Gastroesophageal sphincter (tissue), 3 donors: ENCODE measurements at regions not wholly inside any gene's neighbourhood (a gene's known extent, or its start where the extent isn't known, plus 50 kb on each side); places are given as distances from the start of the nearest gene placed in this dataset.

Experiments used
- EP300 ChIP-seq: sonication (generic); formaldehyde crosslinking; IDR thresholded peaks from one replicate; pipeline ENCODE4 v1.6.1; 2017; ENCODE audit warnings: antibody characterized with exemption, mild to moderate bottlenecking
- POLR2A ChIP-seq, 2 donors: fragments of 450-650 bp; IDR thresholded peaks; one replicate each; pipeline ENCODE4 v1.6.1; 2017; ENCODE audit warnings: antibody characterized with exemption in 2 of 2, mild to moderate bottlenecking in 2 of 2, moderate library complexity in 1 of 2
- TF ChIP-seq, protein P1 (sequence below), 4 experiments: fragments of 200-600 bp in 2 of 4; fragments of 450-650 bp in 2 of 4; sonication (generic) in 1 of 4; IDR thresholded peaks; one replicate each; pipeline ENCODE4 v1.5.1; 2017 to 2019; ENCODE audit warnings: antibody characterized with exemption in 4 of 4, mild to moderate bottlenecking in 2 of 4, moderate library complexity in 2 of 4

DNA sequence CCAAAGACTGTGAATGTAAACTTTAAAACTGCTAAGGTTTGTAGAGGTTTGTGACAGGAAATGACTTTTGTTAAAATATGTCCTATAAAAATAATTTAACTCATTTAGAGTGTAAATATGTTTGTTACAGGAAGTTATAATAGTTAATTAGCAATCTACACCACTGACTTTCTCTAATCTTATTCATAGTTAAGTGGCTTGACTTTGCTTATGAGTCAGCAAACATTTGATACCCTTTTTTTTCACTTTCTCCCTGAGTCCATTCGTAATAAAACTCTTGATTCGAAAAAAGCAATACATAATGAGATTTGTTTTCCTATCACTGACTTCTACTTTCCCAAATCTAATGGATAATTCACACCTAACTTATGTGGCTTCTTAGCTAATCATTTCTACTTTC is 317.7 kb upstream of the SEMA3C start:
- TF ChIP-seq POLR2A (IDR thresholded peaks at IDR 0.05): no peak
- TF ChIP-seq EP300: no peak
- TF ChIP-seq, protein P1, sequence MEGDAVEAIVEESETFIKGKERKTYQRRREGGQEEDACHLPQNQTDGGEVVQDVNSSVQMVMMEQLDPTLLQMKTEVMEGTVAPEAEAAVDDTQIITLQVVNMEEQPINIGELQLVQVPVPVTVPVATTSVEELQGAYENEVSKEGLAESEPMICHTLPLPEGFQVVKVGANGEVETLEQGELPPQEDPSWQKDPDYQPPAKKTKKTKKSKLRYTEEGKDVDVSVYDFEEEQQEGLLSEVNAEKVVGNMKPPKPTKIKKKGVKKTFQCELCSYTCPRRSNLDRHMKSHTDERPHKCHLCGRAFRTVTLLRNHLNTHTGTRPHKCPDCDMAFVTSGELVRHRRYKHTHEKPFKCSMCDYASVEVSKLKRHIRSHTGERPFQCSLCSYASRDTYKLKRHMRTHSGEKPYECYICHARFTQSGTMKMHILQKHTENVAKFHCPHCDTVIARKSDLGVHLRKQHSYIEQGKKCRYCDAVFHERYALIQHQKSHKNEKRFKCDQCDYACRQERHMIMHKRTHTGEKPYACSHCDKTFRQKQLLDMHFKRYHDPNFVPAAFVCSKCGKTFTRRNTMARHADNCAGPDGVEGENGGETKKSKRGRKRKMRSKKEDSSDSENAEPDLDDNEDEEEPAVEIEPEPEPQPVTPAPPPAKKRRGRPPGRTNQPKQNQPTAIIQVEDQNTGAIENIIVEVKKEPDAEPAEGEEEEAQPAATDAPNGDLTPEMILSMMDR (IDR thresholded peaks at IDR 0.05): no peak
